ENCODE measurements at regions not wholly inside any gene's neighbourhood (a gene's known extent, or its start where the extent isn't known, plus 50 kb on each side); places are given as distances from the start of the nearest gene placed in this dataset.

GRCh38 chr16:73228649-73229048, 180.7 kb upstream of the ZFHX3 start:
- TF ChIP-seq CTCF (conservative IDR thresholded peaks at IDR 0.05 in 1 of 2, IDR thresholded peaks at IDR 0.05 in 1 of 2; ENCODE audit: low read depth in 1 of 2, low read length in 2 of 2): no peak
- no peak for TF ChIP-seq EZH2 (IDR thresholded peaks at IDR 0.05; ENCODE audit: low read length, missing control alignments)

Measured in fibroblast of lung (primary cell).